Astrocyte (in vitro differentiated cells and primary cell): ENCODE measurements at regions not wholly inside any gene's neighbourhood (a gene's known extent, or its start where the extent isn't known, plus 50 kb on each side); places are given as distances from the start of the nearest gene placed in this dataset.

Source experiments
- CTCF ChIP-seq: IDR thresholded peaks from 2 replicates; pipeline ENCODE4 v1.5.1; 2011; ENCODE audit warnings: low read depth, mild to moderate bottlenecking, inconsistent platforms, low read length, moderate library complexity; ENCODE audit not compliant: insufficient read depth
- EZH2 ChIP-seq: IDR thresholded peaks from 2 replicates; pipeline ENCODE4 v1.6.1; 2012; ENCODE audit warnings: mild to moderate bottlenecking, low read length, inconsistent platforms; ENCODE audit not compliant: insufficient read depth

GRCh38 chr13:74443631-74444030, 309.4 kb upstream of the KLF12 start:
- TF ChIP-seq CTCF (no peak), EZH2 (no peak)
